HG03520 (cell line): ENCODE measurements at regions not wholly inside any gene's neighbourhood (a gene's known extent, or its start where the extent isn't known, plus 50 kb on each side); places are given as distances from the start of the nearest gene placed in this dataset.

ENCODE experiments used
- ATAC-seq: cut with Tn5 transposase; IDR thresholded peaks from one replicate; pipeline ENCODE4 v1.9.1; 2021; ENCODE audit warnings: mild to moderate bottlenecking, moderate library complexity; ENCODE audit not compliant: unreplicated experiment

- ATAC-seq, result no peak
Observed at GRCh38 chr2:236977063-236977851, 108.4 kb upstream of the COPS8 start.

- ATAC-seq, result no peak
Observed at GRCh38 chr2:236977852-236978398, 107.8 kb upstream of the COPS8 start.

- ATAC-seq, result no peak
Observed at GRCh38 chr2:236979664-236980063, 106.0 kb upstream of the COPS8 start.

- no peak for ATAC-seq
Observed at GRCh38 chr2:236980961-236981360, 104.7 kb upstream of the COPS8 start.

- ATAC-seq, result no peak
Observed at GRCh38 chr2:236981701-236982485, 103.8 kb upstream of the COPS8 start.

- no peak for ATAC-seq
Observed at GRCh38 chr2:236982693-236983455, 102.8 kb upstream of the COPS8 start.

- no peak for ATAC-seq
Observed at GRCh38 chr2:236984046-236984445, 101.6 kb upstream of the COPS8 start.

- no peak for ATAC-seq
Observed at GRCh38 chr2:236985761-236986339, 99.8 kb upstream of the COPS8 start.

GRCh38 chr2:236986524-236987330 lies 99.0 kb upstream of the COPS8 start:
- no peak for ATAC-seq

- ATAC-seq, result no peak
Observed at GRCh38 chr2:236988216-236988615, 97.5 kb upstream of the COPS8 start.

- no peak for ATAC-seq
Observed at GRCh38 chr2:236988690-236989624, 96.7 kb upstream of the COPS8 start.

GRCh38 chr2:236990552-236990951 lies 95.1 kb upstream of the COPS8 start:
- ATAC-seq, result no peak

- no peak for ATAC-seq
Observed at GRCh38 chr2:236991874-236992273, 93.8 kb upstream of the COPS8 start.

- no peak for ATAC-seq
Observed at GRCh38 chr2:236993286-236993685, 92.4 kb upstream of the COPS8 start.

- ATAC-seq, result no peak
Observed at GRCh38 chr2:236994361-236994760, 91.3 kb upstream of the COPS8 start.

- ATAC-seq, result no peak
Observed at GRCh38 chr2:236997069-236997715, 88.5 kb upstream of the COPS8 start.

GRCh38 chr2:236998236-236998635 lies 87.5 kb upstream of the COPS8 start:
- ATAC-seq, result no peak

- ATAC-seq, result no peak
Observed at GRCh38 chr2:236998758-236999157, 86.9 kb upstream of the COPS8 start.
